HG03378 (cell line): ENCODE measurements at regions not wholly inside any gene's neighbourhood (a gene's known extent, or its start where the extent isn't known, plus 50 kb on each side); places are given as distances from the start of the nearest gene placed in this dataset.
A peak's percentile ranks its signal among the peaks of the same experiment; 100 is the strongest.

Source experiments
- ATAC-seq: cut with Tn5 transposase; IDR thresholded peaks from one replicate; pipeline ENCODE4 v1.9.1; 2021; ENCODE audit warnings: mild to moderate bottlenecking, moderate library complexity; ENCODE audit not compliant: unreplicated experiment

DNA sequence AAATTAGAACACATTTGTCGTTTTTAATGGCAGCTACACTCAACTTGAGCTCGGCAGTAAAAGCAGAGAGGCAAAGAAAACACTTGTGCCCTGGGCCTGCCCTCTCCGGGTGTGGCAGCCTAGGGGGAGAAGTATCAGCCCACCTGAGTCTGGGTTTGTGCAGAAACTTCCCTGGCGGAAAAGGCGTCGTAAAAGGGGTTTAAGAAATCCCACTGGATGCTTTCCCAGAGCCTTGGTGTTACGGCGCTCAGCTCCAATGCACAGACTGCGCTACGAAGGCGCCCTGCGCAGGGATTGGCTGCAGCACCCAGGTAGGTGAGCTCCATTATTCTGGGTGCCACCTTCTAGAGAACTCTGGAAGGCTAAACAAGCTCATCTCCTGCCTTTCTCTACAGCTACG lies 461.5 kb upstream of the NR2F2 start:
- ATAC-seq: no peak

DNA sequence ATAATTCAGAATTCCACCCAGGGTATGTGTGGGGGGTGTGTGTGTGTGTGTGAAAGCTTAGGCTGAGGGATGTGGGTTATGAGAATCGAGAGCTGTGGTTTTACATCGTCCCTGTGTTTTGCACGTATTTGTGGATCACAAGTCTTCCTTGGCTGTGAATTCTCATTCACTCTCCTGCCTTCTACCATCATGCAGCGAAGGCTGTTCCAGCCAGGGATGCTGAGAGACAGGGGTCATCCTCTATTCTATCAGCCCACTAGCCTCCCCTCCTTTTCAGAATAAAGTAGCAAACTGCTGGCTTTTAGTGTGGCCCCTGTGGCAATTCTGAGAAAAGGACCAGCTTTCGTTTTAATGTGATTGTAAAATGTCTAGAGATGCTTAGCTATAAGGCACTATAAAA lies 460.6 kb upstream of the NR2F2 start:
- ATAC-seq: no peak

DNA sequence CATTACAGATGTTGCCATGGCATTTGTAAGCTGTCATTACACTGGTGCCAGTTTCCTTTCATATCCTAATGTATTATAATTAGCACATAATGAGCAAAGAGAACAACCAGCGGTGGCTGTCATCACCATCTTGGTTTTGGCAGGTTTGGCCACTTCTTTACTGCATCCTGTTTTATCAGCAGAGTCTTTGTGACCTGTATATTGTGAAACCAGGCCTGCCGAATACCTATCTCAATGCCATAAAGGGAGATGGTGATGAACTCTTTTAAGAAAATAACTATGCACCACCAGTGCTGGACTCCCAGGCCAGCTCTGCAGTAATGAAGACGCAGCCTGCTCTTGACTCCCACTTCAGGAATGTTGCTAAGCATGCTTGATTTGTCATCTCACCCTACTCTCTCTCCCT lies 458.1 kb upstream of the NR2F2 start:
- ATAC-seq: no peak

DNA sequence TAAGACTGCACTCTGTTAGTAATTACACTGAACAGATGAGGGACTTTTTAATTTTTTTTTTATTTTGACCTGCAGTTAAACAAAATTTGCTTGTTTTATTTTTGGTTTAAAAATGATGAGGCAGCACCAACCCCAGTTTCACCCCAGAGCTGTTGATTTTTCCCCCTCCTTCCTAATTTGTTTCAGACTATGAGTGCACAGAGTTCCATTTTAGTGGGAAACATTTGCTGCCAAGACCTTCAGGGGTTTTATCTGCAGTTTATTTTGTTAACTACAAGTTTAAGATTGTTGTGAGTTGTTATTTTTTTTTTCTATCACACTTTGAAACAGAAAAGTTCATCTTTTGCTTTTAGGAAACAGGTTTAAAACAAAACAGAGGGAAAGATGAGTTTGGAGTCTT lies 455.9 kb upstream of the NR2F2 start:
- ATAC-seq: no peak

DNA sequence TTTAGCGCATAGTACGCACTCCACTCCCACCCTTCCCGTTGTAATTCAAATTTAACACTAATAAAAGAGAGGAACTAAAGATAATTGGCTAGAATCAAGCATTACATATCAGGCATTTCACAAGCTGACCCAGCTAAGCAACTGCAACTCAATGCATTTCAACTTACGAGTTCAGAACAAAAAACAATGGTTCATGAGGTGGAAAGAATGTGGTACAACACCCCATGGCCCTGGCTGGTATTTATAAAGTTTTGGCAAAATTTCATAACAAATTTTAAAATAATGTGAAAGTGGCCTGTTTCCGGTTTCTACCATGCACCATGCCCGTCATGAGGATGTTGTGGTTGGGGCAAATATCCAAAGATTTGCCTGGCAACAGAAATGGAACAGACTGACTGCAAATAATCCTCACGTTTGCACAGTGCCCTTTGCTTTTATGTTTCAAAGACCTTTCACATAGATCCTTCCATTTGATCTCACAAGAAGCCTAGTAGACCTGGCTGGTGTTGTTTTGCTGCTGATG lies 455.3 kb upstream of the NR2F2 start:
- ATAC-seq: no peak

DNA sequence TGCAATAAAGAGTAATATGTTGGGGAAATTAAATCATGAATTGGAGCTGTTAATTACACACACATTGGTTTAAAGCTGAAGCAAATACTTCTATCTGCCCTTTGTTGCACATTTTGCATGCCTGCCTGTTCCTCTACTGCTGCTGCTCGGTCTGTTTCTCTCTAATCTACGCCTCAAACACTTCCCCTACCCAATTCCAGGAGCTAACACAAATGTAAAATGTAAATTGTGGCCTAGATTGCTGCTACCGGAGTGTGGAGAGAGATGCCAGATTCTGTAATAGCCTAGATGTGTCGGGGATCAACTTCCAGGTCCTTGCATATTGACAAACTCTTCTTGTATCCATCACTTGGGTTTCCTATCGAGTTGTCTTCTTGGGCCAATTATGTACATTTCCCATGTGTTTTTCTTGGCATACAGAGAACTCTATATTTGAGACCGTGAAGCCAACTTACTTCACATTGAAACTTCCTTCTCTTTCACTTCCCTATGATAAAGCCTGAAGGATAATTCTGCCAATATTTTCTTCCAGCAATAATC lies 450.4 kb upstream of the NR2F2 start:
- no peak for ATAC-seq

DNA sequence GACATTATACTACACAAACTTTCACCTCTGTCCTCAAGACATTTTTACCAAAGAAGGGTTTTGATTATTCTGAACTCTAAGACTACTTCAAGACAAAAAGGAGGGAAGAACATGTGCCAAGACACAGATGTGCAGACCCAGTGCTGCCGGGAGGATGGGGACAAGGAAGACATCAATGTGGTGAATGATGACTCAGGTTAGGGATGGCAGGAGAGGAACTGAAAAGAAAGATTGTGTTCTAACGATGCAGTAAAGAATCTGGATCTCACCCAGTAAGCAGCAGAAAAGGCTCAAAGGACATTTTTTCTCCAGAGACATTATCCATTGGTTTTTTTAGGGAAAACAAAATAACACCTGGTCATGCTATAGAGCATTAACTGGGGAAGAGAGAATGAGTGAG lies 449.9 kb upstream of the NR2F2 start:
- ATAC-seq: no peak

DNA sequence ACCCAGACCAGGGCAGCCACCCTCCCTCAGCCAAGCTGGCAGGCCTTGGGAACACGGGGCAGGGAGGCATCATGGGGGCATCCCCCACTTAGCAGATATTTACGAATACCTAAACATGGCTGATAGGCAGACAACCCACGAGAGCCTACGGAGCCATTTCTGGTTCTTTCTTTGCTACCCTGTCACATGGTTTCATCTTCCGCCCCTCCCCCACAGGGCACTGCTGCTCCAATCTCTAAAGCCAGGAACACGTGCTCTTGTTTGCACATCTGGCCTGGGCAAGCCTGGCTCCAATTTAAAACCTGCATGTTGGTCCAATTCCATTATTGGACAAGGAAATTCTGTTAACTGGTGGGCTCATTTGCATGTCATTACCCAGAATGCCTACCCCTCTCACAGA lies 447.4 kb upstream of the NR2F2 start:
- no peak for ATAC-seq

DNA sequence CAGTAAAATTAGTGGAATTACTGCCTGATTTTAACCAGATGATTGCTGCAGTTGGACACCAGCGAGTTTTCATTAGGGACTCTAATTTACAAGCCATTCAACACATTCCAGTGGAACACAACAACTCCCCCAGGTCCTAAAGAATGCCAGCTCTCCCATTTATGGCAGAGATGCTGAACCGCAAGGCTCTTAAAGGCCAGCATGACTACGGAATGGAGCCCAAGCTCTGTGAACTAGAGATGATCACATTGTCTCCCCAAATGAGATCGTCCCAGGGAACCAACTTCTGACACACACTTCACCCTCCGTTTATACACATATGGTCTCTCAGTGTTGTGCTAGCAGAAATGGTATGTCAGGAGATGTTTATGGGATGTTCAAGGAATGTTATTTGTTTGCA lies 446.2 kb upstream of the NR2F2 start:
- no peak for ATAC-seq

DNA sequence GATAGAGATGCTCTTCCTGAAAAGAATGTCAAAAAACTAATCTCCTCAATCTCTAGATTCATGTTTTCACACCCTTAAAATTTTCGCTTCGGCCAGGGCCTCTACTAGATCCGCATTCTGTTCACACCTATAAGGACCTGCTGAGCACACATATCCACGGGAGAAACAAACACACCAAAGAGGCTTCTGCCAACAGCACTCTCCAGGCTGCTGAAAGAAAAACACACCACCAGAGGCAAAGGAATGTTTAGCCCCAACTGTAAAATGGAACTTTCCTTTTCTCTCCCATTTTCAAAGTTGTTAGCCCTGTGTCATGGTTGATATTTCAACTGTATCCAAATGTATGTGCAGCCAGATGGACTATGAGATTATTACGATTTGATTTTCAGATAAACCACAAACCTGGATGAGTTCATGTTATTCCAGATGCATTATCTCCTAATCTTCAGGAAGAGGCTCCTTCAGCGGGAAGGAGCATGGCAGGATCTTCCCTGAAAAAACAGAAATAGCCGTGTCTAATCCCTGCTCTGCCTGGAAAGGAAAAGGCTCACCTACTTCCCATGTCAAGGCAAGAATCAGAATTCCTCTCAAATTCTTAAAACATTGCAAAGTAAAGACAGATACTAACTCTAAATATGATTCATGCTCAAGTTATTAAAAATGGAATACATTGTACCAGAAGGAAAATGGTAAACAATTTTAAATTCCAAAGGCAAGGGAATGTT lies 442.7 kb upstream of the NR2F2 start:
- ATAC-seq: no peak

DNA sequence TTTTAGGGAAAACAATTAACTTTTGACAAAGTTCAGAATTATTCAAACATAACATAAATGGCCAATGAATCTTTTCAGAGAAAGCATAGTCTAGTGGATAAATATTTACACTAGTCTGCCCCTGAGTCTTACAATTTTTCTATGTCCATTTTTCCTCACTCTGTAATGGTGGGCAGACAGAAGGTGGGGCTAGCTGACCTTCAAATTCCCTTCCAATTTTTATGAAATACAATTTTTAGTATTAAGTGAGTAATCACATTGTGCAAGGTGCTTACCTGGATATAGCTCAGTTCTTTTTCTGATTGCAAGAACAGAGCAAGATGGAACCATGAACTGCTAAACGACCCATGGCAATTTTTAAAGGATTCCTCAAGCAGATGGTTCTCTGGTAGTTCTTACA lies 441.7 kb upstream of the NR2F2 start:
- ATAC-seq: no peak

DNA sequence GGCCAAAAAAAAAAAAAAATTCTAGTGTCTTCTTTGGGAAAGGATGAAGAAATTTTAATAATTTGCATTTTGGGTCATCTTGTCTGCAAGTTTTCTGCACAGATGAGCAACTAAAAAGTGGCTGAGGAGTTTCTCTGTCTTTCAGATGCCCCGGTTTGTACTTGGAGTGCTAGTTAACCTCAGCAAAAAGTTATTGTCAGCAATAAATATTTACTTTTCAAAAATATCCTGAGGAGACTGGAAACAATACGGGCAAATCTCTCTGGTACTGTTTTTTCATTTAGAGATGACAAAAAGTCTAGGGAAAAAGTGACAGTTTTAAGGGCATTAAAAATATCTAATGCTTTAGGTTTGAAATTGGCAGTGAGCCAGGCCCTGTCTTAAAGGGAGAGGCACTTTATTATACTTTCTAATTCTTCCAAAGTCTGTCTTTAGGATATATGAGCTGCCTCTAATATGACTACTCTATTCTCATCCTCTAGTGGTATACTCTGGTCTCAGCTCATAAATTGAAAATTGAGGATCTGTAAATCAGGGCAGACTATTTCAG lies 436.0 kb upstream of the NR2F2 start:
- ATAC-seq: no peak

DNA sequence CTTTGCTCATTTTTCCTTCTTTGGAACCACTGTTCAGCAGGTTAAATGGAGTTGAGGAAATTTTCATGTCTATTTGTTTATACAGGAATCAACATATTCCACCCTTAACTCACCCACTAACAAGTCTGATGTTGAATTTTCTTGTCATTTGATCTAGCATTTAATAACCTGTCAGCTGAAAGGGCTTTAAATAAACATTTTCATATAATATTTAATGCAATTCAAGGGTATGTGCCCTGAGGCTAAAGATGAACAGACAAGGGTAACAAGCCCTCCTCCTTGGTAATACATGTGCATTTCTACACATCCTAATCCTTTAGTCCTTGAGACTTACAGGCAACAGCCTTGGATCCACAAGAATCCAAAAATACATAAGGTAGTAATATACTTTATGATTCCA lies 435.0 kb upstream of the NR2F2 start:
- no peak for ATAC-seq

DNA sequence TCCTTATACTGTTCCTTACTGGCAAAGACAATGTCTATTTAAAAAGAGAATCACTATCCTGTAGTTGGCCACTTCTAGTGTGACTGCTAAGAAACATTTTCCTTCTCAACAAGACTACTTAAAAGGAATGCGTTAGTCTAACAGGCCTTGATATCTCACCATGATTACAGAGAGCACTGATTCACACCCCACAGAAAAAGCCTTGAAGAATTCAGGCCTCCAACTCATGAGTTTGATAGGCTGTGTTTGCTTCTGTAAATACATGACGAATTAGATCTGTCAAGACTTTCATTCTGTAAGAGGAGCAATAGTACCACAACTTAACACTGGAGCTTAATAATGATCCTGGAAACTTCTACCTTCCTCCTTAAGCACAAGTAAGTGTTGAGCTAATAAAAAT lies 432.8 kb upstream of the NR2F2 start:
- ATAC-seq: no peak

DNA sequence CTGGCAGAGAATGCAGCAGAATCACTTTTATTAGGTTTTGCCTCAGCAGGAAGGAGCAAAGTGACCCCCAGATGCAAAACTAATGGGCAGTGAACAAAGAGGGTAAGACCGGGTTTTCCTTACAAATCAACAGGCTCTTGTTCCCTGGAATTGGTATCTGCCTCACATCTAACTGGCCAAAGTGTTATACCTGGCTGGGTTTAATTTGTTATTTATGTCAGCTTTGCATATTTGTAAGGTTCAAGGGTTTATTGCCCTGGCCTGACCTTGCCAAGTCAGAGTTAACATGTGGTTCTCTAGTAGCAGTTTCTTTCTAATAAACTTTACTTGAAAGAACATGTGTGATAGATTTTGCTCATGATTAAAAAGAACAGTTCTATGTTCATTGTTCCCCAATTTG lies 431.7 kb upstream of the NR2F2 start:
- no peak for ATAC-seq

DNA sequence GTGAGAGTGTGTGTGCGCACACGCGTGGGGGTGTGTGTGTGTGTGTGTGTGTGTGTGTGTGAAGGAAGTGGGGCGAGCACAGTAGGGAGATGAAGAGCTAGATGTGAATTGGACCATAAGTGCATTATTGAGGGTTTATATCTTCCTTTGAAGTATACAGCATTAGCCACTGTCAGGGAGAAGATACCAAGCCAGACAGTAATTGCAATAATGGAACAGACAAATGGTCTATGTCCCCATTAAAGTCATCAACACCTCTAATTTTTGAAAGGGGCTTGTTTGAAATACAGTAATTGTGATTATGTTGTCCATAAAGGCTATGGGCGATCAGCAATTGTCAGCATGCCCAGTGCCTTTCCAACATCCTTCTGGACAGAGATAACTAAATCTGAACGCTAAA lies 429.2 kb upstream of the NR2F2 start:
- no peak for ATAC-seq

DNA sequence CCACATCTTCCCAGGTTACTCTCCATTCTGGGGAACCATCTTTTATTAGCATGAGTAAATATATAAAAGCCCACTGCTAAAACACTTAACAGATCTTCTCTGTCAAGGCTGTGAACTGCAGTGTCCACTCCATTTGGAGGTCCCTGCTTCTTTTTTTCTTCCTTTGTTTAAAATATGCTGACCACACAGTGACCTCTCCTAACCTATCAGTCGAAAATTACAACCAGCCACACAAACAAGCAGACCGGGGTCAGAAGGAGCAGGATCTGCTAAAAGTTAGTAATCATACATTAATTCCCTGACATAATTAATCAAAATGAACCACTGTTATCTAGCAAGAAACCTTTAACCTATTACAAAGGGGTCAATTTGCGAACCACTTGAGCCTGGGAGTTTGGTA lies 427.9 kb upstream of the NR2F2 start:
- no peak for ATAC-seq

DNA sequence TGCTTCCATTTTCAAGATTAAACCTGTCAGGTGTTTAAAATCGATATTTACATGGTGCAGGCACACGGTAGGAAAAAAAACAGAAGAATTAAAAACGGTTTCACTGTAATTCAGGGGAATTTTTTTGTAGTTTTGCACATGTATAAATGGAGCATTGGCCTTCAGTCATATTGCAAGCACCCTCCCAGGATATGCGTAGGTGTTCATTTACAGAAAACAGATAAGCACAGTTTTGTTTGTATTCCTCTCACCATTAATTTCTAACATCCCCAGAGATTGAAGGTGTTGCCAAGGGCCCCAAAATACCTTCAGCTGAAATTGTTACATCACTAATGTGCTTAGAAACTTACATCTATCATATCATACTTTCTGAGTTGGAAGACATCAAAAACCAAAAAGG lies 427.1 kb upstream of the NR2F2 start:
- peak; percentile 78 for ATAC-seq

DNA sequence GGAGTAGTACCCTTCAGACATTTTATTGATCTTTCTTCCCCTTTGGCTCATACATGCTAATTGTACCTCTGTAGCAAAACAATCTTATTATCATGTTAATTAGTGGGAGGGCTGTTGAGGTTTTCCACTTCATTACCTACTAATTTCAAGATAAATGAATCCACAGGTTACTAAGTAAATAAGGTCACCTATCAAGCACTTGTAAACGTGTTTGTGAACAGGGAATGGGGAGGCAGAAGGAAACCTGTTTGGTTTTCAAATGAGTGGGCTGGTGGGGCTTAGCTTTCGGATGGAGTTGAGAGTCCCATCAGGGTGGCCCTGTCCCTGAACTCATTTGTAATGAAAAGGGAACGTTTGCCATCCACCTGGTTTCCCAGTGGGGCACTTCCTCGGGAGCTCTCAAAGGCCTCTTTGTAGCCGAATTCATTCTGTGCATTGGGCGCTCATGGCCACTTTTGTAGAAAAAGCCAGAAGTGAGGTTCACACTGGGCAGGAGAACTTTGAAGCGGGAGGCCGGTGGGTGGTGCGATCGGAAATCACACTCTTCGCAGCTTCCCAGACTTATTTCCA lies 419.8 kb upstream of the NR2F2 start:
- ATAC-seq: no peak

DNA sequence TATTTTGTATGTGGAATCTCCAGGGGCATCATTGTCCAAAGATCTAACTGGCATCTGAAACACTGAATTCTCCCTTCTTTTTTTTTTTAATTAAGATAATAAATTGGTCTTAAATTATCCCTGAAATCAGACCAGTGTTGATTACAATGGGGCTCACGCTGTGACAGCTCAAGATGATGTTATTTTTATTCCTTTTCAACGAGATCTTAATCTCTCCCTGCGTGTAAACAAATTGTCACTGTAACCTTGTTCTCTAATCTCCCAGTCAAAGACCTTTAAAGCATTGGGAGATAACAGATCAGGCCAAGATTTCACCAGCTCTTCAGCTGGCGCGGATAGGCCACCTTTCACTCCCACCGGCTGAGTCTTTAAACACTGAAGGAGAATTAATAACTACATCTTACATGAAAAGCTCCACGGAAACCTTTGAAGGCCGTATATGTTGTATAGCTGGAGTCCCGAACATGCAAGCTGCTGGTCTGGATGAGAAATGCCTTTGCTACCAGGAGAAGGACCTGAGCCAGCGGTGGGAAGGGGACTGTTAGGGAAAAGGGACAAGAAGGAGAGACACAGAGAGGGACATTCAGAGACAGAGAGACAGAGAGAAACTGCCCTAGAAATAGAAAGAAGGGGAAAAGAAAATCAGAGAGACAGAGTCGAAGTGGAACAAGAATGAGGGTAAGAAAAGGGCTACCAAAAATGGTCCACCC lies 418.8 kb upstream of the NR2F2 start:
- ATAC-seq: no peak

DNA sequence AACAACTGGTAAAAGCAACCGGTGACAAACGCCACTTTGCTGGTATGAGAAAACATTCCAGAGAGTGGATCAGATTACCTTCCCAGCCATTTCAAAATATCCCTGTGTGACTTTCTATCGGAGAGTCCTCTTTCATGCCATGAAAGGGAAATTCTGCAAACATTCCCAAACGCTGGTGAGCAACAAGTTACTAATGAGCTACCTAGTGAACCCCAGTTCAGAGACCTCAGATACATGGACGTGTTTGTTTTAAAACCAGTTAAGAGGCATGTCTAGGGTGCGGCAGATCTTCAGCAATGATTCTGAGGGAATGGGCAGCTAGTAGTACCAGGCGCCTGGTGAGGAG lies 418.2 kb upstream of the NR2F2 start:
- ATAC-seq: no peak

DNA sequence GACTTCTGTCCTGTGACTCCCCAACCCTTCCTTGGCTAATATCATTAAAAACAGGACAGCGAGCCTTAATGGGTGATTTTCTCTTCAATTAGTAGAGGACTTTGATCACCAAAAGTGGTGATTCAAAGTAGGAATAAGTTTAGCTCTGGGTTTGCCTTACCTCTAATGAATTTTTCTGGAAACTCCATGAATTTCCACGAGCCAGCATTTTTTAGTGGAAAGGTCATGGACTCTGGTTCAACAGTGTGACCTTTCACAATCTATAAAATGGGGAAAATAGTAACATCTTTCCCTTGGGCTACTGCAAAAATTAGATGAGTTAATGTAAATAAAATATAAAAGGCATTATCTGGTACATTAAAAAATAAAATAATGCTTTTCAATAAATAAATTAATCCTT lies 417.8 kb upstream of the NR2F2 start:
- no peak for ATAC-seq
